ENCODE measurements at regions not wholly inside any gene's neighbourhood (a gene's known extent, or its start where the extent isn't known, plus 50 kb on each side); places are given as distances from the start of the nearest gene placed in this dataset.
"Not testable (repeated sequence)": the region's sequence is repeated elsewhere in the genome, so short reads cannot be mapped to it uniquely, and the experiment has no call there.

DNA sequence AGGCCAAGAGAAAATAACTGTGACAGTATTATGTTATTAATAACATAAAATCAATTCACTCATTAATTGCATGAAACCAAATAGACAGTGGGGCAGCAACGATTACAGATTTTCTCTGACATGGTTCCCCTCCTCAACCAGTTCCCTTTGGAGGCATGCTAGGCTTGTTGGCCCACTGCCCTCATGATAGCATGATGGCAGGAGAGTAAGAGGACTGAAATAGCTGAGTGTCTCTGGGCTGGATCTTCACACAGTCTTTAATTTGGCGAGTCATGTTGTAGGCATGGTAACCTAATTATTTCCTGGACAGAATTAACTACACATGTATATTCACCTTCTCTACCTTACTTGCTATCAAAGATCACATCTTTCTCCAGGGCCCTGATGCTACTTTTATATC lies 266.2 kb upstream of the PELI2 start:
- ChIA-PET CTCF (no interaction called here), POLR2A (no interaction called here)
- peaks cover 9% of the 10 kb centered on the region for H3K27me3 Mint-ChIP-seq

DNA sequence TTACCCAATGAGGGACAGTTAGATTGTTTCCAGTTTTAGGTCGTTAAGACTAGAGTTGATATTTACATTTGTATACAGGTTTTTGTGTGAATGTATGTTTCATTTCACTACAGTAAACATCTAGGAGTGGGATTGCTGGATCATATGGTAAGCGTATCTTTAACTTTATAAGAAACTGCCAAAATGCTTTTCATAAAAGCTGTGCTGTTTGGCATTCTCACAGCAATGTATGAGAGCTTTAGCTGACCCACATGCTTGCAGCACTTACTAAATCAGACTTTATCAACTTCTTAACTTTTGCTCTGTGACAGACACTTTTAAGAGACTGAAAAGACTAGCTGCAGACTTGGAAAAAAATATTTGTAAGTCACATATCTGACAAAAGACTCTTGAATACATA lies 262.5 kb upstream of the PELI2 start:
- POLR2A ChIA-PET, result no interaction called here
- ATAC-seq (ENCODE audit: poor library complexity) (no peak), DNase-seq (no peak)
- Mint-ChIP-seq H3K4me3 (no peak overlapping the region), H3K4me1 (ENCODE audit: low read depth) (no peaks in the 10 kb centered on the region), H3K9me3 (peaks cover 5% of the 10 kb centered on the region), H3K27me3 (no peaks in the 10 kb centered on the region), H3K27ac (no peak overlapping the region), H3K36me3 (ENCODE audit: low read depth) (peaks cover 5% of the 10 kb centered on the region)
- intact Hi-C loops (cut with DNase I, micrococcal nuclease), result no loop called here
- H3K27ac ChIP-seq (ENCODE audit: low read depth in 1 of 2, low read length in 2 of 2), result no peak overlapping the region
- TF ChIP-seq, protein P1, sequence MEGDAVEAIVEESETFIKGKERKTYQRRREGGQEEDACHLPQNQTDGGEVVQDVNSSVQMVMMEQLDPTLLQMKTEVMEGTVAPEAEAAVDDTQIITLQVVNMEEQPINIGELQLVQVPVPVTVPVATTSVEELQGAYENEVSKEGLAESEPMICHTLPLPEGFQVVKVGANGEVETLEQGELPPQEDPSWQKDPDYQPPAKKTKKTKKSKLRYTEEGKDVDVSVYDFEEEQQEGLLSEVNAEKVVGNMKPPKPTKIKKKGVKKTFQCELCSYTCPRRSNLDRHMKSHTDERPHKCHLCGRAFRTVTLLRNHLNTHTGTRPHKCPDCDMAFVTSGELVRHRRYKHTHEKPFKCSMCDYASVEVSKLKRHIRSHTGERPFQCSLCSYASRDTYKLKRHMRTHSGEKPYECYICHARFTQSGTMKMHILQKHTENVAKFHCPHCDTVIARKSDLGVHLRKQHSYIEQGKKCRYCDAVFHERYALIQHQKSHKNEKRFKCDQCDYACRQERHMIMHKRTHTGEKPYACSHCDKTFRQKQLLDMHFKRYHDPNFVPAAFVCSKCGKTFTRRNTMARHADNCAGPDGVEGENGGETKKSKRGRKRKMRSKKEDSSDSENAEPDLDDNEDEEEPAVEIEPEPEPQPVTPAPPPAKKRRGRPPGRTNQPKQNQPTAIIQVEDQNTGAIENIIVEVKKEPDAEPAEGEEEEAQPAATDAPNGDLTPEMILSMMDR (IDR thresholded peaks at IDR 0.05), result no peak
- no peaks in the 10 kb centered on the region for H3K36me3 ChIP-seq (ENCODE audit: insufficient read depth, low read length)
- no peaks in the 10 kb centered on the region for H3K27me3 ChIP-seq (ENCODE audit: control insufficient read depth in 1 of 2, insufficient read depth in 2 of 2, low read length in 2 of 2)
- no peaks in the 10 kb centered on the region for H3K4me1 ChIP-seq (ENCODE audit: insufficient read depth, low read length)
- no peak overlapping the region for H3K4me3 ChIP-seq (ENCODE audit: low read length)
- CTCF ChIA-PET, result no interaction called here
- peaks cover 0 to 8% of the 10 kb centered on the region in 2 experiments for H3K9me3 ChIP-seq (ENCODE audit: control insufficient read depth in 1 of 2, insufficient read depth in 1 of 2, low read length in 2 of 2)

More for the DNA sequence above, 266.2 kb upstream of the PELI2 start:
- Mint-ChIP-seq H3K9me3 (no peaks in the 10 kb centered on the region), H3K36me3 (ENCODE audit: low read depth) (no peaks in the 10 kb centered on the region), H3K27ac (no peak overlapping the region), H3K4me1 (ENCODE audit: low read depth) (no peaks in the 10 kb centered on the region), H3K4me3 (no peak overlapping the region)
- intact Hi-C loops (cut with DNase I, micrococcal nuclease), result no loop called here
- Histone ChIP-seq H3K27me3 (ENCODE audit: control insufficient read depth in 1 of 2, insufficient read depth in 2 of 2, low read length in 2 of 2) (no peaks in the 10 kb centered on the region), H3K4me1 (ENCODE audit: insufficient read depth, low read length) (no peaks in the 10 kb centered on the region), H3K27ac (ENCODE audit: low read depth in 1 of 2, low read length in 2 of 2) (no peak overlapping the region), H3K9me3 (ENCODE audit: control insufficient read depth in 1 of 2, insufficient read depth in 1 of 2, low read length in 2 of 2) (no peaks in the 10 kb centered on the region), H3K4me3 (ENCODE audit: low read length) (no peak overlapping the region), H3K36me3 (ENCODE audit: insufficient read depth, low read length) (no peaks in the 10 kb centered on the region)
- no peak for ATAC-seq (ENCODE audit: poor library complexity)
- TF ChIP-seq, protein P1 (IDR thresholded peaks at IDR 0.05), result no peak
- DNase-seq, result no peak

DNA sequence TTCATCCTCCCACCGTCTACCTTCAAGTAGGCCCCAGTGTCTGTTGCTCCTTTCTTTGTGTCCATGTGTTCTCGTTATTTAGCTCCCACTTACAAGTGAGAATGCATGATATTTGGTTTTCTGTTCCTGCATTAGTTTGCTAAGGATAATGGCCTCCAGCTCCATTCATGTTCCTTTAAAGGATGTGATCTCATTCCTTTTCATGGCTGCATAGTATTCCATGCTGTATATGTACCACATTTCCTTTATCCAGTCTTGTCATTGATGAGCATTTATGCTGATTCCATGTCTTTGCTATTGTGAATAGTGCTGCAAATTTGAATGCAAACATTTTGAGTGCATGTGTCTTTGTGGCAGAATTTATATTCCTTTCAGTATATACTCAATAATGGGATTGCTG lies 259.6 kb upstream of the PELI2 start:
- Histone ChIP-seq H3K27ac (ENCODE audit: low read depth in 1 of 2, low read length in 2 of 2) (no peak overlapping the region), H3K9me3 (ENCODE audit: control insufficient read depth in 1 of 2, insufficient read depth in 1 of 2, low read length in 2 of 2) (peaks cover 0 to 9% of the 10 kb centered on the region in 2 experiments), H3K36me3 (ENCODE audit: insufficient read depth, low read length) (no peaks in the 10 kb centered on the region), H3K27me3 (ENCODE audit: control insufficient read depth in 1 of 2, insufficient read depth in 2 of 2, low read length in 2 of 2) (no peaks in the 10 kb centered on the region), H3K4me3 (ENCODE audit: low read length) (no peak overlapping the region), H3K4me1 (ENCODE audit: insufficient read depth, low read length) (no peaks in the 10 kb centered on the region)
- Mint-ChIP-seq H3K27me3 (no peaks in the 10 kb centered on the region), H3K4me3 (no peak overlapping the region), H3K27ac (no peak overlapping the region), H3K4me1 (ENCODE audit: low read depth) (no peaks in the 10 kb centered on the region), H3K36me3 (ENCODE audit: low read depth) (peaks cover 5% of the 10 kb centered on the region), H3K9me3 (peaks cover 7% of the 10 kb centered on the region)
- TF ChIP-seq, protein P1 (IDR thresholded peaks at IDR 0.05), result no peak
- intact Hi-C loops (cut with DNase I, micrococcal nuclease), result no loop called here
- ChIA-PET CTCF (no interaction called here), POLR2A (no interaction called here)
- ATAC-seq (ENCODE audit: poor library complexity) (no peak), DNase-seq (no peak)

DNA sequence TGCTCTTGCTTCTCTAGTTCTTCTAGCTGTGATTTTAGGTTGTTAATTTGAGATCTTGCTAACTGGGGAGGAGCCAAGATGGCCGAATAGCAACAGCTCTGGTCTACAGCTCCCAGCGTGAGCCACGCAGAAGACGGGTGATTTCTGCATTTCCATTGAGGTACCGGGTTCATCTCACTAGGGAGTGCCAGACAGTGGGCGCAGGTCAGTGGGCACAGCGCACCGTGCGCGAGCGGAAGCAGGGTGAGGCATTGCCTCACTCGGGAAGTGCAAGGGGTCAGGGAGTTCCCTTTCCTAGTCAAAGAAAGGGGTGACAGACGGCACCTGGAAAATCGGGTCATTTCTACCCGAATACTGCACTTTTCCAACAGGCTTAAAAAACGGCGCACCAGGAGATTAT lies 256.6 kb upstream of the PELI2 start:
- peaks cover 16% of the 10 kb centered on the region for H3K9me3 Mint-ChIP-seq
- H3K36me3 Mint-ChIP-seq (ENCODE audit: low read depth); H3K27ac Mint-ChIP-seq; H3K27ac ChIP-seq (ENCODE audit: low read depth in 1 of 2, low read length in 2 of 2); H3K27me3 ChIP-seq (ENCODE audit: control insufficient read depth in 1 of 2, insufficient read depth in 2 of 2, low read length in 2 of 2); H3K4me3 ChIP-seq (ENCODE audit: low read length); ATAC-seq (ENCODE audit: poor library complexity); H3K36me3 ChIP-seq (ENCODE audit: insufficient read depth, low read length); H3K4me1 Mint-ChIP-seq (ENCODE audit: low read depth); H3K4me3 Mint-ChIP-seq; H3K27me3 Mint-ChIP-seq; H3K4me1 ChIP-seq (ENCODE audit: insufficient read depth, low read length); CTCF ChIA-PET; DNase-seq: not testable (repeated sequence)
- intact Hi-C loops (cut with DNase I, micrococcal nuclease), result loop anchor here in 1 of 2 experiments (10.0 kb wide), 1 partner anchor 613 kb away; no protein-coding TSS in a partner anchor
- peaks cover 7 to 20% of the 10 kb centered on the region in 2 experiments for H3K9me3 ChIP-seq (ENCODE audit: control insufficient read depth in 1 of 2, insufficient read depth in 1 of 2, low read length in 2 of 2)
- POLR2A ChIA-PET, result interaction anchor here (0.7 kb wide), 1 partner anchor 11 kb away, joined by 3 read pairs; no protein-coding TSS in a partner anchor
